Endothelial cell of umbilical vein (primary cell): ENCODE measurements at regions not wholly inside any gene's neighbourhood (a gene's known extent, or its start where the extent isn't known, plus 50 kb on each side); places are given as distances from the start of the nearest gene placed in this dataset.

Experiments
- BruUV-seq: library from RNA; stranded (reverse); fragments of 400-500 nt; replicated peaks from 2 replicates; lab custom pipeline; 2021; lab: Mats Ljungman, UMichigan
- CTCF ChIA-PET: fragments of 300-600, 350-600 bp; sonication (Branson Sonifier 250); formaldehyde crosslinking; loops from one replicate; lab custom pipeline; 2021; ENCODE audit warnings: antibody characterized with exemption, inconsistent platforms; lab: Charles Lee
- POLR2A ChIA-PET: fragments of 300-600, 350-600 bp; sonication (Branson Sonifier 250); formaldehyde crosslinking; loops from one replicate; lab custom pipeline; 2021; ENCODE audit warnings: antibody characterized with exemption, inconsistent platforms; lab: Charles Lee
- DNase-seq: peaks from one replicate; pipeline ENCODE4 v3.0.0-alpha.2; 2011; ENCODE audit warnings: low read depth, low spot score
- FAIRE-seq: peaks from 2 replicates; lab custom pipeline; 2011; peaks lifted over from hg19 to GRCh38; lab: Jason Lieb, UNC
- H2AFZ ChIP-seq: 2 replicates; pipeline ENCODE4 v1.6.0; 2012; ENCODE audit warnings: low read depth, low read length, control low read depth, inconsistent platforms
- H3K27ac ChIP-seq: 2 replicates; pipeline ENCODE4 v1.5.1; 2011; ENCODE audit warnings: low read depth, mild to moderate bottlenecking, control low read depth, low read length, moderate library complexity; ENCODE audit not compliant: insufficient read depth
- H3K27me3 ChIP-seq, 2 experiments: 2 replicates each; pipeline versions ENCODE4 v1.6.0 to v1.6.1; 2011; ENCODE audit warnings: low read length in 2 of 2, mixed read lengths in 1 of 2; ENCODE audit not compliant: control insufficient read depth in 2 of 2, insufficient read depth in 2 of 2
- H3K36me3 ChIP-seq, 2 experiments: 2 replicates in 1 of 2; 3 replicates in 1 of 2; pipeline ENCODE4 v1.5.1; 2011; ENCODE audit warnings: low read length in 2 of 2, mild to moderate bottlenecking in 1 of 2, moderate library complexity in 1 of 2; ENCODE audit not compliant: control insufficient read depth in 2 of 2, insufficient read depth in 2 of 2; ENCODE audit errors: extremely low read depth in 1 of 2
- H3K4me1 ChIP-seq: 3 replicates; pipeline ENCODE4 v1.5.1; 2011; ENCODE audit warnings: mild to moderate bottlenecking, low read length; ENCODE audit not compliant: control insufficient read depth, insufficient read depth; ENCODE audit errors: extremely low read depth
- H3K4me2 ChIP-seq: 2 replicates; pipeline ENCODE4 v1.6.1; 2011; ENCODE audit warnings: low read length, control low read depth, mixed read lengths; ENCODE audit not compliant: insufficient read depth
- H3K4me3 ChIP-seq, 3 experiments: fragments of 200-600 bp in 1 of 3; sonication (generic), shearing (Covaris generic) in 1 of 3; replicated peaks in 1 of 3; 2 replicates each; pipeline ENCODE4 v1.5.1; 2011 to 2016; ENCODE audit warnings: control low read depth in 3 of 3, low read length in 3 of 3, mild to moderate bottlenecking in 2 of 3, inconsistent platforms in 1 of 3, low read depth in 1 of 3, moderate library complexity in 1 of 3; ENCODE audit not compliant: insufficient read depth in 1 of 3
- H3K79me2 ChIP-seq: 2 replicates; pipeline ENCODE4 v1.6.0; 2012; ENCODE audit warnings: low read length, inconsistent platforms; ENCODE audit not compliant: control insufficient read depth, insufficient read depth
- H3K9ac ChIP-seq: replicated peaks from 2 replicates; pipeline ENCODE3; 2011; ENCODE audit warnings: low read length, control low read depth; ENCODE audit not compliant: insufficient read depth; ENCODE audit errors: extremely low read depth
- H3K9me1 ChIP-seq: replicated peaks from 3 replicates; pipeline ENCODE4 v1.6.0; 2011; ENCODE audit warnings: mild to moderate bottlenecking, low read length; ENCODE audit not compliant: control insufficient read depth, insufficient read depth; ENCODE audit errors: extremely low read depth
- H3K9me3 ChIP-seq: replicated peaks from 2 replicates; pipeline ENCODE4 v1.5.1; 2012; ENCODE audit warnings: low read length, inconsistent platforms; ENCODE audit not compliant: control insufficient read depth, insufficient read depth
- H4K20me1 ChIP-seq: replicated peaks from 2 replicates; pipeline ENCODE3; 2011; ENCODE audit warnings: mild to moderate bottlenecking, low read length; ENCODE audit not compliant: control insufficient read depth, insufficient read depth; ENCODE audit errors: extremely low read depth
- EZH2 ChIP-seq: IDR thresholded peaks from 2 replicates; pipeline ENCODE4 v1.6.1; 2012; ENCODE audit warnings: borderline replicate concordance, low read depth, mild to moderate bottlenecking, moderate library complexity, low read length, inconsistent platforms; ENCODE audit not compliant: severe bottlenecking
- FOS ChIP-seq: IDR thresholded peaks from 2 replicates; pipeline ENCODE4 v1.6.1; 2011; ENCODE audit warnings: mild to moderate bottlenecking, low read length, moderate library complexity, borderline replicate concordance; ENCODE audit not compliant: insufficient read depth
- GATA2 ChIP-seq: IDR thresholded peaks from 2 replicates; pipeline ENCODE4 v1.7.0; 2011; ENCODE audit warnings: low read depth, mild to moderate bottlenecking, moderate library complexity, mixed read lengths, low read length; ENCODE audit not compliant: insufficient read length, insufficient read depth
- JUN ChIP-seq: IDR thresholded peaks from 2 replicates; pipeline ENCODE4 v1.6.1; 2011; ENCODE audit warnings: borderline replicate concordance, low read depth; ENCODE audit not compliant: insufficient read length, insufficient read depth
- MYC ChIP-seq: IDR thresholded peaks from one replicate; pipeline ENCODE4 v1.6.1; 2011; ENCODE audit warnings: mild to moderate bottlenecking, low read depth, low read length
- POLR2A ChIP-seq: IDR thresholded peaks from 2 replicates; pipeline ENCODE4 v1.6.1; 2012; ENCODE audit warnings: low read depth, mild to moderate bottlenecking, control low read depth, low read length
- POLR2AphosphoS5 ChIP-seq: IDR thresholded peaks from 2 replicates; pipeline ENCODE4 v1.6.1; 2012; ENCODE audit warnings: low read depth, mild to moderate bottlenecking, control low read depth, low read length, moderate library complexity; ENCODE audit not compliant: insufficient read depth
- dilution Hi-C: fragments of 300-500 bp; cut with MboI; formaldehyde crosslinking; loops from one replicate; pipeline ENCODE4 v1.15.0; 2019; ENCODE audit warnings: low sequenced_read_pairs; ENCODE audit not compliant: extremely low pct_ligation_motif_present
- intact Hi-C: fragments of 100-400 bp; cut with micrococcal nuclease; formaldehyde crosslinking; loops from one replicate; pipeline ENCODE4 v1.10.0; 2022
- TF ChIP-seq, protein P1 (sequence below): IDR thresholded peaks from 2 replicates; pipeline ENCODE4 v1.6.1; 2011; ENCODE audit not compliant: insufficient read depth, insufficient read length
- TF ChIP-seq, protein P2 (sequence below), 2 donors: IDR thresholded peaks; 1 replicate in 1 of 2; 2 replicates in 1 of 2; pipeline ENCODE4 v1.5.1; 2011; ENCODE audit warnings: low read length in 2 of 2, mild to moderate bottlenecking in 2 of 2, moderate library complexity in 2 of 2, control low read depth in 1 of 2, inconsistent platforms in 1 of 2, low read depth in 1 of 2; ENCODE audit not compliant: insufficient read depth in 1 of 2; ENCODE audit errors: extremely low read depth in 1 of 2

DNA sequence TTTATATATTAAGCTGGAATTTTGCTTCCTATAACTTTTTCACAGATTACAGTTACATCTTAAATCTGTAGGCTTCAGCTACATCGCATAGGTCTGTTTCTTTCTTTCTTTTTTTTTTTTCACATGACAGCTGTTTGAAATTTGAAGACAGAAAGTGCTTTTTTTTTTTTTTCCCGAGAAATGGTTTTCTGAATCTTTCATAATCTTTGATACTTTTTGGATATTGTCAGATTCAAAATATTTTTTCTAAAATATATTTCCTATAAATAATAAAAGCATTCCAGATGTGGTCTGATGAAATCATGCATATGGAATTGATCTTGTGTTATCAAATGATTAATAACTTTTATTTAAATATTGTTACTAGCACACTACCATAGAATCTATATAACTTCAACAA is 212.2 kb downstream of the TAF11L14 start:
- no peak for TF ChIP-seq POLR2A
- Histone ChIP-seq H3K9me3 (no peaks in the 10 kb centered on the region), H3K79me2 (no peaks in the 10 kb centered on the region), H2AFZ (no peak overlapping the region), H3K4me2 (no peak overlapping the region), H3K9me1 (no peaks in the 10 kb centered on the region), H3K36me3 (no peaks in the 10 kb centered on the region), H3K4me1 (no peaks in the 10 kb centered on the region), H4K20me1 (no peaks in the 10 kb centered on the region), H3K27ac (no peak overlapping the region), H3K9ac (no peak overlapping the region), H3K27me3 (no peaks in the 10 kb centered on the region), H3K4me3 (no peak overlapping the region)
- POLR2A ChIA-PET: no interaction called here
- DNase-seq (no peak), FAIRE-seq (no peak)
- dilution Hi-C loops (no loop called here), intact Hi-C loops (no loop called here)
- CTCF ChIA-PET: interaction anchor here (0.6 kb wide), 1 partner anchor 1409 kb away, joined by 3 read pairs; no protein-coding TSS in a partner anchor
- no TSS peak for BruUV-seq

DNA sequence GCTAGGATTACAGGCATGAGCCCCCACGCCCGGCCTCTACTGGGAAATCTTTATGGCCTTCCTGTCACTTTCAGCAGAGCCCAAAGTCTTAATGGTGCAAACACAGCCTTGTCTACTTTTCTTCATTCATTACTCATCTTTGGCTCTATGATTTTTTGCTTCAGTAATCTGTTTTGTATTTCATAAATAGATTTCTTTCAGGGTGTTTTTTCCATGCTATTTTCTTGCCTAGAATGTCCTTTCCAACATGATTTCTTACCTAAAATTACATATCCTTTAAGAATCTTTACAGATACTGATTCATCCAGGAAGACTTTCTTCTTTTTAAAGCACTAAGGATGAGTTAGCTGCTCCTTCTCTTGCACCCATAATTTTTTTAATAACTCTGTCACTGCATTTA is 213.0 kb downstream of the TAF11L14 start:
- H3K9me1 ChIP-seq: no peaks in the 10 kb centered on the region
- no peaks in the 10 kb centered on the region for H3K36me3 ChIP-seq
- CTCF ChIA-PET: no interaction called here
- no peak for TF ChIP-seq EZH2
- TF ChIP-seq, protein P1, sequence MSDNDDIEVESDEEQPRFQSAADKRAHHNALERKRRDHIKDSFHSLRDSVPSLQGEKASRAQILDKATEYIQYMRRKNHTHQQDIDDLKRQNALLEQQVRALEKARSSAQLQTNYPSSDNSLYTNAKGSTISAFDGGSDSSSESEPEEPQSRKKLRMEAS: no peak
- TF ChIP-seq FOS: no peak
- no peak for TF ChIP-seq POLR2A
- TF ChIP-seq, protein P2, sequence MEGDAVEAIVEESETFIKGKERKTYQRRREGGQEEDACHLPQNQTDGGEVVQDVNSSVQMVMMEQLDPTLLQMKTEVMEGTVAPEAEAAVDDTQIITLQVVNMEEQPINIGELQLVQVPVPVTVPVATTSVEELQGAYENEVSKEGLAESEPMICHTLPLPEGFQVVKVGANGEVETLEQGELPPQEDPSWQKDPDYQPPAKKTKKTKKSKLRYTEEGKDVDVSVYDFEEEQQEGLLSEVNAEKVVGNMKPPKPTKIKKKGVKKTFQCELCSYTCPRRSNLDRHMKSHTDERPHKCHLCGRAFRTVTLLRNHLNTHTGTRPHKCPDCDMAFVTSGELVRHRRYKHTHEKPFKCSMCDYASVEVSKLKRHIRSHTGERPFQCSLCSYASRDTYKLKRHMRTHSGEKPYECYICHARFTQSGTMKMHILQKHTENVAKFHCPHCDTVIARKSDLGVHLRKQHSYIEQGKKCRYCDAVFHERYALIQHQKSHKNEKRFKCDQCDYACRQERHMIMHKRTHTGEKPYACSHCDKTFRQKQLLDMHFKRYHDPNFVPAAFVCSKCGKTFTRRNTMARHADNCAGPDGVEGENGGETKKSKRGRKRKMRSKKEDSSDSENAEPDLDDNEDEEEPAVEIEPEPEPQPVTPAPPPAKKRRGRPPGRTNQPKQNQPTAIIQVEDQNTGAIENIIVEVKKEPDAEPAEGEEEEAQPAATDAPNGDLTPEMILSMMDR (IDR thresholded peaks at IDR 0.05; ENCODE audit: extremely low read depth in 1 of 2, insufficient read depth in 1 of 2, low read depth in 1 of 2, low read length in 2 of 2): no peak
- no peak for TF ChIP-seq GATA2
- no peak for TF ChIP-seq MYC
- no peak for TF ChIP-seq JUN
- TF ChIP-seq POLR2AphosphoS5: no peak
- no peak overlapping the region for H3K9ac ChIP-seq
- FAIRE-seq (no peak), DNase-seq (no peak)
- no peaks in the 10 kb centered on the region for H4K20me1 ChIP-seq
- H2AFZ ChIP-seq: no peak overlapping the region
- dilution Hi-C loops: no loop called here
- intact Hi-C loops: no loop called here
- H3K4me1 ChIP-seq: no peaks in the 10 kb centered on the region
- H3K27ac ChIP-seq: no peak overlapping the region
- no TSS peak for BruUV-seq
- H3K4me2 ChIP-seq: no peak overlapping the region
- no peaks in the 10 kb centered on the region for H3K9me3 ChIP-seq
- H3K27me3 ChIP-seq: no peaks in the 10 kb centered on the region
- POLR2A ChIA-PET: no interaction called here
- no peaks in the 10 kb centered on the region for H3K79me2 ChIP-seq
- no peak overlapping the region for H3K4me3 ChIP-seq
